Panc1 (cell line): ENCODE measurements at regions not wholly inside any gene's neighbourhood (a gene's known extent, or its start where the extent isn't known, plus 50 kb on each side); places are given as distances from the start of the nearest gene placed in this dataset.

Source experiments
- ATAC-seq: fragments of 200-7000 bp; cut with Tn5 transposase; 2 replicates; pipeline ENCODE4 v1.9.1; 2020; ENCODE audit warnings: mild to moderate bottlenecking, moderate library complexity
- BruUV-seq: library from RNA; stranded (reverse); fragments of 400-500 nt; replicated peaks from 2 replicates; lab custom pipeline; 2021; lab: Mats Ljungman, UMichigan
- CTCF ChIA-PET: fragments of 300-600 bp; sonication (Branson Sonifier 250); formaldehyde crosslinking; loops from one replicate; lab custom pipeline; 2022; ENCODE audit warnings: antibody characterized with exemption; lab: Charles Lee
- POLR2A ChIA-PET: fragments of 300-600 bp; sonication (Branson Sonifier 250); formaldehyde crosslinking; loops from one replicate; lab custom pipeline; 2022; ENCODE audit warnings: antibody characterized with exemption; lab: Charles Lee
- DNase-seq: peaks from one replicate; pipeline ENCODE4 v3.0.0-alpha.2; 2010; ENCODE audit warnings: low read depth, low spot score
- H3K27ac ChIP-seq: 2 replicates; pipeline ENCODE4 v1.5.1; 2011; ENCODE audit warnings: mild to moderate bottlenecking, low read length, inconsistent platforms
- H3K27me3 ChIP-seq: fragments of 200-500 bp; sonication (Bioruptor generic); 2 replicates; pipeline ENCODE4 v1.6.0; 2014; ENCODE audit warnings: low read length, inconsistent platforms; ENCODE audit not compliant: control insufficient read depth, insufficient read depth
- H3K36me3 ChIP-seq: fragments of 200-500 bp; sonication (Bioruptor generic); 2 replicates; pipeline ENCODE4 v1.5.1; 2014; ENCODE audit warnings: inconsistent platforms, mild to moderate bottlenecking, low read length, moderate library complexity; ENCODE audit not compliant: control insufficient read depth, insufficient read depth
- H3K4me1 ChIP-seq: 2 replicates; pipeline ENCODE4 v1.5.1; 2011; ENCODE audit warnings: inconsistent platforms, mild to moderate bottlenecking, low read length, moderate library complexity; ENCODE audit not compliant: control insufficient read depth, insufficient read depth
- H3K4me3 ChIP-seq, 2 experiments: 2 replicates each; pipeline ENCODE4 v1.5.1; 2011 to 2012; ENCODE audit warnings: low read depth in 2 of 2, low read length in 2 of 2, mild to moderate bottlenecking in 2 of 2, inconsistent platforms in 1 of 2, moderate library complexity in 1 of 2
- H3K9me3 ChIP-seq: fragments of 200-500 bp; sonication (Bioruptor generic); 2 replicates; pipeline ENCODE4 v1.5.1; 2014; ENCODE audit warnings: low read depth, mild to moderate bottlenecking, inconsistent platforms, low read length, moderate library complexity; ENCODE audit not compliant: control insufficient read depth, insufficient read depth
- CTCF ChIP-seq: fragments of 450-650 bp; IDR thresholded peaks from 2 replicates; pipeline ENCODE4 v1.5.1; 2017; ENCODE audit warnings: mild to moderate bottlenecking
- POLR2AphosphoS5 ChIP-seq: IDR thresholded peaks from 2 replicates; pipeline ENCODE4 v1.6.1; 2012; ENCODE audit warnings: mild to moderate bottlenecking, low read depth, low read length, moderate library complexity
- SIN3A ChIP-seq: IDR thresholded peaks from 2 replicates; pipeline ENCODE4 v1.6.1; 2012; ENCODE audit warnings: low read depth, mild to moderate bottlenecking, low read length, moderate library complexity, borderline replicate concordance; ENCODE audit not compliant: insufficient read depth
- TCF7L2 ChIP-seq: IDR thresholded peaks from 2 replicates; pipeline ENCODE4 v1.6.1; 2011; ENCODE audit warnings: mild to moderate bottlenecking, low read depth, low read length, inconsistent platforms
- in situ Hi-C: cut with HindIII; loops from 2 replicates; pipeline ENCODE4 v1.10.0; 2016; ENCODE audit warnings: low sequenced_read_pairs, low pct_unique_long_range_greater_than_20kb
- intact Hi-C: fragments of 100-400 bp; cut with micrococcal nuclease; formaldehyde crosslinking; loops from one replicate; pipeline ENCODE4 v1.10.0; 2022; ENCODE audit not compliant: unreplicated experiment
- TF ChIP-seq, protein P1 (sequence below), 2 experiments: IDR thresholded peaks; 2 replicates each; pipeline ENCODE4 v1.6.1; 2011 to 2012; ENCODE audit warnings: low read depth in 2 of 2, control low read depth in 1 of 2, low read length in 1 of 2, mild to moderate bottlenecking in 1 of 2, moderate library complexity in 1 of 2; ENCODE audit not compliant: insufficient read depth in 1 of 2

DNA sequence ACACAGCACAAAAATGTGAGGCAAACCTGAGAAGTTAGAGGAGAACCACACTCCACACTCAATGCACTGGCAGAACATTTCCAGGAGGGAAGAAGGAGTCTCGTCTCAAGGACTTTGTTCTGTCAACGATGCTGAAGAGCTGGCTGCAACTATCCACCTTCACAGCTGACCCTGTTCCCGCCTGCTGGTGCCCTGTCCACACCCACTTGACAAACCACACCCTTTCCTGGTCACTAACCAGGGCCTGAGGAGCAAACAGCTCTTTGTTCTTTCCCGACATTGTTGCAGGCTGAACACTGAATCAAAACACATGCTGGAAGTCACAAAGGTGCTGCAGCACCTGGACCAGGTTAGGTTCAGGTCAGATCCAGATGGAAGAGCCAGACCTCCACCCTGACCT, 92.6 kb upstream of the ARRDC4 start:
- Histone ChIP-seq H3K27me3 (no peaks in the 10 kb centered on the region), H3K27ac (no peak overlapping the region), H3K9me3 (no peaks in the 10 kb centered on the region), H3K4me3 (no peak overlapping the region), H3K4me1 (no peaks in the 10 kb centered on the region), H3K36me3 (no peaks in the 10 kb centered on the region; the same call in 1 of the 2 replicates)
- TF ChIP-seq, protein P1, sequence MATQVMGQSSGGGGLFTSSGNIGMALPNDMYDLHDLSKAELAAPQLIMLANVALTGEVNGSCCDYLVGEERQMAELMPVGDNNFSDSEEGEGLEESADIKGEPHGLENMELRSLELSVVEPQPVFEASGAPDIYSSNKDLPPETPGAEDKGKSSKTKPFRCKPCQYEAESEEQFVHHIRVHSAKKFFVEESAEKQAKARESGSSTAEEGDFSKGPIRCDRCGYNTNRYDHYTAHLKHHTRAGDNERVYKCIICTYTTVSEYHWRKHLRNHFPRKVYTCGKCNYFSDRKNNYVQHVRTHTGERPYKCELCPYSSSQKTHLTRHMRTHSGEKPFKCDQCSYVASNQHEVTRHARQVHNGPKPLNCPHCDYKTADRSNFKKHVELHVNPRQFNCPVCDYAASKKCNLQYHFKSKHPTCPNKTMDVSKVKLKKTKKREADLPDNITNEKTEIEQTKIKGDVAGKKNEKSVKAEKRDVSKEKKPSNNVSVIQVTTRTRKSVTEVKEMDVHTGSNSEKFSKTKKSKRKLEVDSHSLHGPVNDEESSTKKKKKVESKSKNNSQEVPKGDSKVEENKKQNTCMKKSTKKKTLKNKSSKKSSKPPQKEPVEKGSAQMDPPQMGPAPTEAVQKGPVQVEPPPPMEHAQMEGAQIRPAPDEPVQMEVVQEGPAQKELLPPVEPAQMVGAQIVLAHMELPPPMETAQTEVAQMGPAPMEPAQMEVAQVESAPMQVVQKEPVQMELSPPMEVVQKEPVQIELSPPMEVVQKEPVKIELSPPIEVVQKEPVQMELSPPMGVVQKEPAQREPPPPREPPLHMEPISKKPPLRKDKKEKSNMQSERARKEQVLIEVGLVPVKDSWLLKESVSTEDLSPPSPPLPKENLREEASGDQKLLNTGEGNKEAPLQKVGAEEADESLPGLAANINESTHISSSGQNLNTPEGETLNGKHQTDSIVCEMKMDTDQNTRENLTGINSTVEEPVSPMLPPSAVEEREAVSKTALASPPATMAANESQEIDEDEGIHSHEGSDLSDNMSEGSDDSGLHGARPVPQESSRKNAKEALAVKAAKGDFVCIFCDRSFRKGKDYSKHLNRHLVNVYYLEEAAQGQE (IDR thresholded peaks at IDR 0.05; ENCODE audit: insufficient read depth in 1 of 2, low read depth in 2 of 2, low read length in 1 of 2): no peak
- TF ChIP-seq TCF7L2 (no peak), SIN3A (no peak), POLR2AphosphoS5 (no peak), CTCF (no peak)
- in situ Hi-C loops: no loop called here
- DNase-seq (no peak), ATAC-seq (no peak)
- BruUV-seq: no TSS peak
- intact Hi-C loops: no loop called here
- ChIA-PET POLR2A (no interaction called here), CTCF (no interaction called here)

- no peak for TF ChIP-seq SIN3A
- Histone ChIP-seq H3K27me3 (no peaks in the 10 kb centered on the region), H3K4me1 (no peaks in the 10 kb centered on the region), H3K36me3 (no peaks in the 10 kb centered on the region; the same call in 1 of the 2 replicates), H3K9me3 (no peaks in the 10 kb centered on the region), H3K4me3 (no peak overlapping the region), H3K27ac (no peak overlapping the region)
- in situ Hi-C loops (no loop called here), intact Hi-C loops (no loop called here)
- no TSS peak for BruUV-seq
- no peak for DNase-seq
- CTCF ChIA-PET: interaction anchor here (1.0 kb wide), 1 partner anchor 124 kb away, joined by 4 read pairs; no protein-coding TSS in a partner anchor
- POLR2A ChIA-PET: no interaction called here
- ATAC-seq: no peak
These were observed 91.5 kb upstream of the ARRDC4 start for GRCh38 chr15:97868981-97869380.

DNA sequence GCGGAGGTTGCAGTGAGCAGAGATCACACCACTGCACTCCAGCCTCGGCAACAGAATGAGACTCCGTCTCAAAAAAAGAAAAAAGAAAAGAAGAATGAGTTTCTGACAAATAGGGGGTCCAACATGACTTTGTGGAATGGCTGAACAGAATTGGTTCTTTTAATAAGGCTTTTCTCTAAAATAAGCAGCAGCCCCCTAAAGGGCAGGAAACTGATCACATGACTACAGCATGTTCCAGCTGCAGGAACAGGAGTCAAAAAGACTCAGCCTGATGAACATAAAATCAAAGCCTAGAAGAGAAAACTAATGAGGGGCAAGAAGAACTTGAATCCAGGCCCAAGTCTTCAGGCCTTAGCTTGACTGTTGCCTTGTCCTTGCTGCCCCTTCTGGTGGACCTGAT, 89.7 kb upstream of the ARRDC4 start:
- no peaks in the 10 kb centered on the region for H3K27me3 ChIP-seq
- intact Hi-C loops (no loop called here), in situ Hi-C loops (no loop called here)
- H3K36me3 ChIP-seq: no peaks in the 10 kb centered on the region; the same call in 1 of the 2 replicates
- H3K27ac ChIP-seq: no peak overlapping the region
- CTCF ChIA-PET: no interaction called here
- H3K4me3 ChIP-seq: no peak overlapping the region
- no peaks in the 10 kb centered on the region for H3K4me1 ChIP-seq
- ATAC-seq (no peak), DNase-seq (no peak)
- TF ChIP-seq POLR2AphosphoS5 (no peak), TCF7L2 (no peak), SIN3A (no peak)
- TF ChIP-seq, protein P1 (IDR thresholded peaks at IDR 0.05; ENCODE audit: insufficient read depth in 1 of 2, low read depth in 2 of 2, low read length in 1 of 2): no peak
- no peaks in the 10 kb centered on the region for H3K9me3 ChIP-seq
- POLR2A ChIA-PET: no interaction called here
- no TSS peak for BruUV-seq
